ENCODE measurements at regions not wholly inside any gene's neighbourhood (a gene's known extent, or its start where the extent isn't known, plus 50 kb on each side); places are given as distances from the start of the nearest gene placed in this dataset.

GRCh38 chr4:12644261-12644660, 839.9 kb downstream of the RAB28 start:
- TF ChIP-seq EZH2 (IDR thresholded peaks at IDR 0.05; ENCODE audit: low read depth): no peak
- no peak for TF ChIP-seq CTCF (conservative IDR thresholded peaks at IDR 0.05)

Measured in PC-9 (cell line).